ENCODE measurements at regions not wholly inside any gene's neighbourhood (a gene's known extent, or its start where the extent isn't known, plus 50 kb on each side); places are given as distances from the start of the nearest gene placed in this dataset.

DNA sequence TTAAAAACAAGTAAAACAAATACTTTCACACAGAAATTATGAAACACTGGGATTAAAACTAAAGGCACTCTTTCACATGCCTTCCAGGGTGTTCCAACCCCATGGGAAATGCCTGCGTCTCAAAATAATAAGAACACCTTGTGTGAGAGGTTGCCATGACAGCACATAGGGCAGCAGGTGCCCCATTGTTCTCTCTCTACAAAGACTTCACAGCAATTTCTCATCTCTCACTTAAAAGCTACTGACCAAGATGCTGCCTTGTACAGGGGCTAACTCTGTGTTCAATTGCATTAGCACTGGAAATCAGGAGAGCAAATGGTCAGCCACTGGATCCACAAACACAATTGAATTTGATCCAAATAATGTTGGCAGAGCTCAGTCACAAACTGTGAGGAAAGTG lies 102.5 kb upstream of the GALNTL6 start:
- DNase-seq = no peak

GRCh38 chr4:171676555-171677215 lies 136.5 kb upstream of the GALNTL6 start:
- TF ChIP-seq, protein P1, sequence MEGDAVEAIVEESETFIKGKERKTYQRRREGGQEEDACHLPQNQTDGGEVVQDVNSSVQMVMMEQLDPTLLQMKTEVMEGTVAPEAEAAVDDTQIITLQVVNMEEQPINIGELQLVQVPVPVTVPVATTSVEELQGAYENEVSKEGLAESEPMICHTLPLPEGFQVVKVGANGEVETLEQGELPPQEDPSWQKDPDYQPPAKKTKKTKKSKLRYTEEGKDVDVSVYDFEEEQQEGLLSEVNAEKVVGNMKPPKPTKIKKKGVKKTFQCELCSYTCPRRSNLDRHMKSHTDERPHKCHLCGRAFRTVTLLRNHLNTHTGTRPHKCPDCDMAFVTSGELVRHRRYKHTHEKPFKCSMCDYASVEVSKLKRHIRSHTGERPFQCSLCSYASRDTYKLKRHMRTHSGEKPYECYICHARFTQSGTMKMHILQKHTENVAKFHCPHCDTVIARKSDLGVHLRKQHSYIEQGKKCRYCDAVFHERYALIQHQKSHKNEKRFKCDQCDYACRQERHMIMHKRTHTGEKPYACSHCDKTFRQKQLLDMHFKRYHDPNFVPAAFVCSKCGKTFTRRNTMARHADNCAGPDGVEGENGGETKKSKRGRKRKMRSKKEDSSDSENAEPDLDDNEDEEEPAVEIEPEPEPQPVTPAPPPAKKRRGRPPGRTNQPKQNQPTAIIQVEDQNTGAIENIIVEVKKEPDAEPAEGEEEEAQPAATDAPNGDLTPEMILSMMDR (IDR thresholded peaks at IDR 0.05; ENCODE audit: control extremely low read depth, extremely low read depth) = no peak
- Histone ChIP-seq H3K4me3 (no peak overlapping the region), H3K4me1 (ENCODE audit: control insufficient read depth in 5 of 5, insufficient read depth in 5 of 5, low read length in 5 of 5) (no peaks in the 10 kb centered on the region), H3K9me3 (ENCODE audit: control insufficient read depth in 4 of 4, insufficient read depth in 3 of 4, low read length in 3 of 4) (no peaks in the 10 kb centered on the region), H3K36me3 (ENCODE audit: control insufficient read depth in 4 of 4, insufficient read depth in 4 of 4, low read length in 4 of 4) (no peaks in the 10 kb centered on the region), H3K9ac (ENCODE audit: insufficient read depth in 1 of 2, low read length in 2 of 2) (no peak overlapping the region), H3K27me3 (ENCODE audit: control insufficient read depth in 3 of 3, insufficient read depth in 3 of 3, low read length in 2 of 3) (no peaks in the 10 kb centered on the region), H3K27ac (ENCODE audit: low read depth in 1 of 2, low read length in 1 of 2) (no peak overlapping the region)
- peak in 1 of 3 donors; percentile 2 for DNase-seq
- 40 to 46% methylated on average over 4 of the region's 4 CpGs for WGBS, 2 donors
- ATAC-seq (ENCODE audit: insufficient read depth, low FRiP score) = no peak

More for the DNA sequence above, 102.5 kb upstream of the GALNTL6 start:
- no peaks in the 10 kb centered on the region for H3K36me3 ChIP-seq (ENCODE audit: control insufficient read depth in 4 of 4, insufficient read depth in 4 of 4, low read length in 4 of 4)
- H3K9ac ChIP-seq (ENCODE audit: insufficient read depth in 1 of 2, low read length in 2 of 2) = no peak overlapping the region
- H3K27ac ChIP-seq (ENCODE audit: low read depth in 1 of 2, low read length in 1 of 2) = no peak overlapping the region
- H3K4me3 ChIP-seq = no peak overlapping the region
- H3K4me1 ChIP-seq (ENCODE audit: control insufficient read depth in 5 of 5, insufficient read depth in 5 of 5, low read length in 5 of 5) = no peaks in the 10 kb centered on the region
- H3K27me3 ChIP-seq (ENCODE audit: control insufficient read depth in 3 of 3, insufficient read depth in 3 of 3, low read length in 2 of 3) = no peaks in the 10 kb centered on the region
- TF ChIP-seq, protein P1 (IDR thresholded peaks at IDR 0.05; ENCODE audit: control extremely low read depth, extremely low read depth) = no peak
- H3K9me3 ChIP-seq (ENCODE audit: control insufficient read depth in 4 of 4, insufficient read depth in 3 of 4, low read length in 3 of 4) = peaks cover 0 to 10% (median 1%) of the 10 kb centered on the region in 4 donors
- WGBS, 2 donors = 80 to 84% methylated on average over 1 of the region's 1 CpG
- no peak for ATAC-seq (ENCODE audit: insufficient read depth, low FRiP score)

GRCh38 chr4:171674781-171675180 lies 138.4 kb upstream of the GALNTL6 start:
- Histone ChIP-seq H3K9ac (ENCODE audit: insufficient read depth in 1 of 2, low read length in 2 of 2) (no peak overlapping the region), H3K9me3 (ENCODE audit: control insufficient read depth in 4 of 4, insufficient read depth in 3 of 4, low read length in 3 of 4) (no peaks in the 10 kb centered on the region), H3K36me3 (ENCODE audit: control insufficient read depth in 4 of 4, insufficient read depth in 4 of 4, low read length in 4 of 4) (no peaks in the 10 kb centered on the region), H3K4me1 (ENCODE audit: control insufficient read depth in 5 of 5, insufficient read depth in 5 of 5, low read length in 5 of 5) (no peaks in the 10 kb centered on the region), H3K27me3 (ENCODE audit: control insufficient read depth in 3 of 3, insufficient read depth in 3 of 3, low read length in 2 of 3) (no peaks in the 10 kb centered on the region), H3K27ac (ENCODE audit: low read depth in 1 of 2, low read length in 1 of 2) (no peak overlapping the region), H3K4me3 (no peak overlapping the region)
- TF ChIP-seq, protein P1 (IDR thresholded peaks at IDR 0.05; ENCODE audit: control extremely low read depth, extremely low read depth) = no peak
- ATAC-seq (ENCODE audit: insufficient read depth, low FRiP score) (no peak), DNase-seq (no peak)
- WGBS, 2 donors = 92 to 94% methylated on average over 11 of the region's 11 CpGs

DNA sequence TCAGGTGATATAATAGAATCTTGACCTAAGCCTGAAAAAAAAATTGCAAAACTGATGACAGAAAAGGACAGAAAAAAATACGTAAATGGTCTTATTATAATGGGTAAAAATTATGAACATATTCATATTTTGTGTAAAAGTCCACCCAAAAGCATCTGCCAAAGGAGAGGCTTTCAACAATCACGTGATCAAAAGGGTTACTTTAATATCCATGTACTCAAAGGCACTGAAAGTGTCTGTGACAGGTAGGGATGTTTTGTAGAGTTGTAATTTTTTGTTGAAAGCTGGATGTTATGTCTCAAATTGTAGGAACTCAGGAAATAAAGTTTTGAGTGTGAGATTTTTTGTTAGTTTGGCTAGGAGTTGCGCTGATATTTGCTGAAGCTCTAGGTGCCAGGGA lies 144.8 kb upstream of the GALNTL6 start:
- Histone ChIP-seq H3K4me1 (ENCODE audit: control insufficient read depth in 5 of 5, insufficient read depth in 5 of 5, low read length in 5 of 5) (no peaks in the 10 kb centered on the region), H3K27me3 (ENCODE audit: control insufficient read depth in 3 of 3, insufficient read depth in 3 of 3, low read length in 2 of 3) (no peaks in the 10 kb centered on the region), H3K36me3 (ENCODE audit: control insufficient read depth in 4 of 4, insufficient read depth in 4 of 4, low read length in 4 of 4) (no peaks in the 10 kb centered on the region), H3K4me3 (no peak overlapping the region), H3K9me3 (ENCODE audit: control insufficient read depth in 4 of 4, insufficient read depth in 3 of 4, low read length in 3 of 4) (no peaks in the 10 kb centered on the region), H3K27ac (ENCODE audit: low read depth in 1 of 2, low read length in 1 of 2) (no peak overlapping the region), H3K9ac (ENCODE audit: insufficient read depth in 1 of 2, low read length in 2 of 2) (no peak overlapping the region)
- ATAC-seq (ENCODE audit: insufficient read depth, low FRiP score) (no peak), DNase-seq (no peak)
- TF ChIP-seq, protein P1 (IDR thresholded peaks at IDR 0.05; ENCODE audit: control extremely low read depth, extremely low read depth) = no peak
- 84% methylated on average over 3 of the region's 3 CpGs for WGBS, 2 donors
